ENCODE measurements at regions not wholly inside any gene's neighbourhood (a gene's known extent, or its start where the extent isn't known, plus 50 kb on each side); places are given as distances from the start of the nearest gene placed in this dataset.
"Not testable (repeated sequence)": the region's sequence is repeated elsewhere in the genome, so short reads cannot be mapped to it uniquely, and the experiment has no call there.

- TF ChIP-seq CTCF (conservative IDR thresholded peaks at IDR 0.05; ENCODE audit: low read depth, low read length): no peak
- DNase-seq (ENCODE audit: low read depth): no peak
- H3K4me3 ChIP-seq (ENCODE audit: low read length): no peak overlapping the region
These were observed 194.9 kb downstream of the C9orf152 start for GRCh38 chr9:110013064-110013463.

GRCh38 chr9:110015759-110016158 lies 192.2 kb downstream of the C9orf152 start:
- DNase-seq (ENCODE audit: low read depth): peak; percentile 55
- H3K4me3 ChIP-seq (ENCODE audit: low read length): no peak overlapping the region
- TF ChIP-seq CTCF (conservative IDR thresholded peaks at IDR 0.05; ENCODE audit: low read depth, low read length): no peak

GRCh38 chr9:110016340-110016739 lies 191.6 kb downstream of the C9orf152 start:
- DNase-seq (ENCODE audit: low read depth): peak; percentile 78
- no peak for TF ChIP-seq CTCF (conservative IDR thresholded peaks at IDR 0.05; ENCODE audit: low read depth, low read length)

GRCh38 chr9:110020216-110020615 lies 187.7 kb downstream of the C9orf152 start:
- DNase-seq (ENCODE audit: low read depth); H3K4me3 ChIP-seq (ENCODE audit: low read length): not testable (repeated sequence)

More at GRCh38 chr9:110016340-110016739, 191.6 kb downstream of the C9orf152 start:
- H3K4me3 ChIP-seq (ENCODE audit: low read length): no peak overlapping the region

GRCh38 chr9:110021891-110022290 lies 186.1 kb downstream of the C9orf152 start:
- no peak overlapping the region for H3K4me3 ChIP-seq (ENCODE audit: low read length)
- no peak for TF ChIP-seq CTCF (conservative IDR thresholded peaks at IDR 0.05; ENCODE audit: low read depth, low read length)
- DNase-seq (ENCODE audit: low read depth): no peak

- DNase-seq (ENCODE audit: low read depth); H3K4me3 ChIP-seq (ENCODE audit: low read length): not testable (repeated sequence)
These were observed 184.7 kb downstream of the C9orf152 start for GRCh38 chr9:110023221-110023620.

GRCh38 chr9:110025551-110026170 lies 182.3 kb downstream of the C9orf152 start:
- no peak for TF ChIP-seq CTCF (conservative IDR thresholded peaks at IDR 0.05; ENCODE audit: low read depth, low read length)
- H3K4me3 ChIP-seq (ENCODE audit: low read length): no peak overlapping the region
- DNase-seq (ENCODE audit: low read depth): no peak

- DNase-seq (ENCODE audit: low read depth): no peak
- no peak overlapping the region for H3K4me3 ChIP-seq (ENCODE audit: low read length)
- TF ChIP-seq CTCF (conservative IDR thresholded peaks at IDR 0.05; ENCODE audit: low read depth, low read length): no peak
These were observed 180.3 kb downstream of the C9orf152 start for GRCh38 chr9:110027671-110028081.
